NCI-H446 (cell line): ENCODE measurements at regions not wholly inside any gene's neighbourhood (a gene's known extent, or its start where the extent isn't known, plus 50 kb on each side); places are given as distances from the start of the nearest gene placed in this dataset.
"Not testable (repeated sequence)": the region's sequence is repeated elsewhere in the genome, so short reads cannot be mapped to it uniquely, and the experiment has no call there.

Experiments
- DNase-seq, 2 experiments: peaks; one replicate each; lab custom pipeline; 2025; lab: John Stamatoyannopoulos, UW

GRCh38 chr14:71165121-71166031 lies 258.1 kb downstream of the PCNX1 start:
- no peak for DNase-seq

DNA sequence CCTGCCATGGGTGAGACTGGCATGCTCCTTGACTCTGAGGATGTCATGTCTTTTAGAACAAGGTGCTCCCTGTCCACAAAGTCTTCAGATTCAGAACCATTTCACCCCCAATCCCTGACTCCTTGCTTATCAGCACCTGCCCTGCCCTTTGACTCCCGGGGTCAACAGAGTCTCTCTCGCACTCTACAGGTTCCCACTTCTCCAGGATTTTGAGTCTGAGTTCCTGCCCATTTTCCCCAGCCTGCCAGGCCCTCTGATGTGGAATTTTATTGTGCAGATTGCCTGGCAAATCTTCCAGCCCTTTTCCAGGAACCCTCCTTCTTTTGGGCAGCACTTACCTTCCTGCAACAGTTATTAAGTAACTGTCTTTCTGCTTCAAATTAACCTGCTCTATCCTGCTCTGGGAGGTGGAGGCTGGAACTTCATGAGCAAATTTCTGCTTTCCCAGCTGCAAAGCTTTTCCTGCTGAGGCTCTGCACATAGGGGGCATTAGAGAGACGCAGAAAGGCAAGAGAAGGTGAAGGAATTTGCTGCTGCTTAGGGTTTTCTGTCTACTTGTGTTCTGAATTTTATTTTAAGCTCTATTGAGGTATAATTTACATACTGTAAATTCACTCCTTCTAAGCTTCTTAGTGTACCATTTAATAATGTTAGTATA lies 259.1 kb downstream of the PCNX1 start:
- peak in 1 of 2 experiments; percentile 15 for DNase-seq

DNA sequence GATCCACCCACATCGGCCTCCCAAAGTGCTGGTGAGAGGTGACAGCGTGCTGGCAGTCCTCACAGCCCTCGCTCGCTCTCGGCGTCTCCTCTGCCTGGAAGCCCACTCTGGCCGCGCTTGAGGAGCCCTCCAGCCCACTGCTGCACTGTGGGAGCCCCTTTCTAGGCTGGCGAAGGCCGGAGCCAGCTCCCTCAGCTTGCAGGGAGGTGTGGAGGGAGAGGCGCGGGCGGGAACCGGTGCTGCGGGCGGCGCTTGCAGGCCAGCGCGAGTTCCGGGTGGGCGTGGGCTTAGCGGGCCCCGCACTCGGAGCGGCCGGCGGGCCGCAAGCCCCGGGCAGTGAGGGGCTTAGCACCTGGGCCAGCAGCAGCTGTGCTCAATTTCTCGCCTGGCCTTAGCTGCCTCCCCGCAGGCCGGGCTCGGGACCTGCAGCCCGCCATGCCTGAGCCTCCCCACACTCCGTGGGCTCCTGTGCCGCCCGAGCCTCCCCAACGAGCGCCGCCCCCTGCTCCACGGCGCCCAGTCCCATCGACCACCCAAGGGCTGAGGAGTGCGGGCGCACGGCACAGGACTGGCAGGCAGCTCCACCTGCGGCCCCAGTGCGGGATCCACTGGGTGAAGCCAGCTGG lies 260.2 kb downstream of the PCNX1 start:
- DNase-seq = not testable (repeated sequence)

GRCh38 chr14:71168161-71168560 lies 260.9 kb downstream of the PCNX1 start:
- not testable (repeated sequence) for DNase-seq

DNA sequence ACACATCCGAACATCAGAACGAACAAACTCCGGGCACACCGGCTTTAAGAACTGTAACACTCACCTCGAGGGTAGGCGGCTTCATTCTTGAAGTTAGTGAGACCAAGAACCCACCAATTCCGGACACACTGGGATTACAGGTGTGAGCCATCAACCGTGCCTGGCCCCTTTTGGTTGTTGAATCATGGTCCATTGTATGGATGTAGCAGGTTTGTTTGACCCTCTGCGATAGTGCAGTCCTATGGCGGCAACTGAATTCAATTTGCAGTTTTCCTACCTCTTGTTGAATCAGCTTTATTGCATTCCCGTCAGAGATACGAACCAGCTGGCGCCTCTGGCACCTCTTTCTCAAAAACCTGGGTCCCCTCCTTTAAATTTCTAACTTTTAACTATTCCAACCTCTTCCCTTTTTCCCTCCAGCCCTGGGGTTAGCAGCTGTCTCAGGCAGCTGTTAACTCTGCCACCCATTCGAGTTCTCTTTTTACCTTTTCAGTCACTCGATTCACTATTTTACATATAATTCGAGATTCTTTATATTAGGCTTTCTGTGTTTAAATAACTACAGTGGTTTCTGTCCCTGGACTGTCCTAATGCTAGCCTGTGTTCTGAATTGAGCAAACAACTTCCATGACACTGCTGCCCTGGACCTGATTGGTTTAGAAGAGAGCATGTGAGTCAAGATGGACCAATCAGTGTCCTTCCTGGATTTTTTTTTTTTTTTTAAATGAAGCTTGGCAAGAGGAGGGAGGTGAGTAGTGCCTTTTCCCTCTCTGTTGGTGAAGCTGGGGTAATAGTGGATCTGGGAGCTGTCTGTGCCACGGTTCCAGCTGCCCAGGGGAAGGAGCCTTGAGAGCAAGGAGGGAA lies 261.5 kb downstream of the PCNX1 start:
- no peak for DNase-seq

- no peak for DNase-seq
Observed at GRCh38 chr14:71169861-71170260, 262.6 kb downstream of the PCNX1 start.

- DNase-seq = no peak
Observed at GRCh38 chr14:71175491-71175890, 268.2 kb downstream of the PCNX1 start.

- no peak for DNase-seq
Observed at GRCh38 chr14:71179066-71179465, 271.8 kb downstream of the PCNX1 start.

- DNase-seq = no peak
Observed at GRCh38 chr14:71180397-71180796, 273.1 kb downstream of the PCNX1 start.

GRCh38 chr14:71181215-71182003 lies 274.1 kb downstream of the PCNX1 start:
- no peak for DNase-seq

DNA sequence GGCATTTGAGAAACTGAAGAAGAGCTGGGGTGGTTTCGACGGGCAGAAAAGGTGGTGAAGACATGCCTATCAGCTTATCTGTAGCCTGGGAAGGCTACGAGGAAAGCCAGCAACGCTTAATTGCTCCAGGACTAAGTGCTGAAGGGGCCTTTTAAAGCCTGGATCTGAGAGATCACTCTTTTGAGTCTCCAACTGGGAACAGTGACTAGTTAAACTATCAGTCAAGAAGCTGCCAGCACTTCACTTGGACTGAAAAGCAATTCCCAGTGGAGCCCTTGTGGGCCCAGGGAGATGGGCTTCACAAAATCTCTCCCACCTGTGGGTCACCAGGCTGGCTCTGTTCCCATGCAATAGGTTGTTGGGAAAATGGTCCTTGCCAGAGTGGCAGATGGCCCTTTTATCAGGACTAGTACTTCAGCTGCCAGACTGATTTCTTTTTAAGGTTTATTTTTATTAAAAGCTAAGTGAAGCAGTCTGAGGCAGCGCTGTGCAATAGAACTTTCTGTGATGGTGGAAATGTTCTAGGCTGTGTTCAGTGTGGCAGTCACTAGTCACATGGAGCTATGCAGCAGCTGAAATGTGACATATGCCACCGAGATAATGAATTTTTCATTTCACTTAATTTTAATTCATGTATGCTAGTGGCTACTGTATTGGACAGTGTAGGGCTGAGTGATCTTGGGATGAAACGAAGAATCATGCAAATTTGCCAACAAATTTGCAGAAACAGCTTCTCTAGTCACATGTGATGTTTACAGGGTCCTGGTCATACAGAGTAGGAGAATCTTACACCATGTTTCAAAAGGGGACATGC lies 276.8 kb downstream of the PCNX1 start:
- DNase-seq = peak; percentile 36 to 91

DNA sequence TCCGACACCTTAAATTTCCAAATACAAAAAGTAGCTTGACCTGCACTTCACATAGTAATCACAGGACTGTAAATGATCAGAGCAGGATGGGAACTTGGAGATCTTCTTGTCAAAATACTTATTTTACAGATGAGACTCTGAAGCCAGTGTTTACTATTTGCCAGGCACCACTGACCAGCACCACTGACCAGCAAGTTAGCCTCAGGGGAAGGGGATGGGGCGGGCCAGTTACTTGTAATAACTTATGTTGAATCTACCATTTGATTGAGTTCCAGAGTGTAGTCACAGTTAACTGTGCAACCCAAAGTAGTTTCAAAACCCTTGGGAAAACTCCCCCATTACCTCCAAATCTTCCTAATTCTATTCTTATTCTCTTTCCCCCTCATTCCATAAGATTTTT lies 278.4 kb downstream of the PCNX1 start:
- DNase-seq = no peak

DNA sequence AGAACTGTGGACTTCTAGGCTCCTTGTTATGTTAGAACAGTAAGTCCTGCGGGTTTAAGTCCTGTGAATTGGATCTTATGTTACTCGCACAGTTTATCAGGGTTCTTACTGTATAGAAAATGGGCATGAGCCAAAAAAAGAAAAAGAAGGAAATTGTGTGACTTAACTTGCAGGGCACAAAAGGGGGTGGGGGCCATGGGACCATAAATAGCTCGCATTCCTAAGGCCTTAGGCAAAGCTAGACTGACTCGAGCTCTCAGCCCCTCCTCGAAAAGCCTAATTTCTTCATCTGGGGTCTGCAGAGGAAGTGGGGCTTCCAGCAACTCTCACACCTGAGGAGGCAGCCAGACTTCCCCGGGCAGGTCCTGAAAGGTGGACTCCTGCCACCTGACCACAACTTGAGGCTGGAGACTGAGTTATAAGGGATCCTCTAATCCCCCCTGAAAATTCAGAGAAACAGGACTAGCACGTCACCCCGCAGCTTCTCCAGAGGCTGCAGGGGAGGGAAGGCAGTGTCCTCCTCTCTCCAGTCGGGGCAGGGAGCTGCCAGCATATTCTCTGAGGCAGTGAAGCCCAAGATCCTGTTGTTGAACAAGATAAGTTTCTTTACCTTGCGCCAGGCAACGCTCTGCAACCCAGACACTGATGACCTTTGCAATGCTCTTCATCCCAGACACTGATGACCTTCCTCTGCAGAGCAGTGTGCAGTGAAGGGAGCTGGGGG lies 280.5 kb downstream of the PCNX1 start:
- no peak for DNase-seq

GRCh38 chr14:71190770-71191374 lies 283.6 kb downstream of the PCNX1 start:
- DNase-seq = peak; percentile 11 to 42

DNA sequence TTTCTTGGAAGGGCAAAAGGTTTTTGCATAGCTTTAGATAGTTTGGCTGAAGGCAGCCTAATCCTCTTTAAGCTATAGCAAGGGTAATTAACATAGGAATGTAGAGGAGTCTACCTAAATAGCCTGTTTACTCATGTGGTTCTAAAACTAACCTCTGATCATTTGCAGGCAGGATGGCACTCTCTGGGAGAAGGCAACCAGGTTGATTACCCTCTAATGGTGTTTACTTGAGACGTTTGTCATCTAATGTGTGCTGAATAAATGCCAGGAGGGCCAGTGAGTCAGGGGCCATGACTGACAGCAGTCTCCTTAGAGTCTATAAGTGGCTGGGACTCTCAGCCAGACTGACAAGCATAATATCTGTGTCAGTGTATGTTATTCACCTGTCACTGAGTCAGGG lies 286.4 kb downstream of the PCNX1 start:
- DNase-seq = no peak

- no peak for DNase-seq
Observed at GRCh38 chr14:71194251-71194650, 287.0 kb downstream of the PCNX1 start.

DNA sequence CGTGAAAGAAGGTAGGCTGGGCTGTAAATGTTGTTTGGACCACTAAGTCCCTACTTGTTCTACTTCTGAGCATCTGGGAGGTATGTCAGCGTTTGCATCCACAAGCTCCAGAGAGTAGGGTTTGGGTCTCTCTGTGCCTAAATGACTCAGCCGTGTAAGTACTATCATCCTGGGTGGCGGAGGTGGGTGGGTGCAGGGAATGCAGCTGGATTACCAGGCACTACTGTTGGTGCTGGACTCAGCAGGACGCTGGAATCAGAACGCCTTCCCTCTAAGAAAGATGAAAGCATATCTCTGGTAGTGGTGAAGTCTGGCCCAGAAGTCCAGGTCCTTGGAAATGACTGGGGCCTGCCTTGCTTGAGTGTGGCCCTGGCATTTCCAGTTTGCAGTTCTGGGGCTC lies 289.7 kb downstream of the PCNX1 start:
- no peak for DNase-seq

GRCh38 chr14:71198687-71199086 lies 291.4 kb downstream of the PCNX1 start:
- DNase-seq = no peak

DNA sequence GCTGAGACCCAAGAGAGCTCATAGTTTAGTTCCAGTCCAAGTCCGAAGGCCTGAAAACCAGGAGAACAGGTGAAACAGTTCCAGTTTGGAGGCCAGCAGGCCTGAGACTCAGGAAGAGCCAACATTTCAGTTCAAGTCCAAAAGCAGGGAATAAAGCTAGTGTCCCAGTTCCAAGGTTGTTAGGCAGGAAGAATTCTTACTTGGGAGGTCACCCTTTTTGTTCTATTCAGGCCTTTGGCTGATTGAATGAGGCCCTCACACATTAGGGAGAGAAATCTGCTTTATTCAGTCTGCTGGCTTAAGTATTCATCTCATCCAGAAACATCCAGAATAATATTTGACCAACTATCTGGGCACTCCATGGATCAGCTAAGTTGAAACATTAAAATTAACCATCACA lies 294.6 kb downstream of the PCNX1 start:
- no peak for DNase-seq
